Activated CD4-positive, alpha-beta T cell treated with anti-CD3 and anti-CD28 coated beads, Interleukin-2, amount 50 U/mL, for 48 hours (primary cell): ENCODE measurements at regions not wholly inside any gene's neighbourhood (a gene's known extent, or its start where the extent isn't known, plus 50 kb on each side); places are given as distances from the start of the nearest gene placed in this dataset.
"Not testable (repeated sequence)": the region's sequence is repeated elsewhere in the genome, so short reads cannot be mapped to it uniquely, and the experiment has no call there.

Experiments used
- DNase-seq, 2 experiments: peaks; one replicate each; pipeline ENCODE4 v3.0.0-alpha.2; 2020

DNA sequence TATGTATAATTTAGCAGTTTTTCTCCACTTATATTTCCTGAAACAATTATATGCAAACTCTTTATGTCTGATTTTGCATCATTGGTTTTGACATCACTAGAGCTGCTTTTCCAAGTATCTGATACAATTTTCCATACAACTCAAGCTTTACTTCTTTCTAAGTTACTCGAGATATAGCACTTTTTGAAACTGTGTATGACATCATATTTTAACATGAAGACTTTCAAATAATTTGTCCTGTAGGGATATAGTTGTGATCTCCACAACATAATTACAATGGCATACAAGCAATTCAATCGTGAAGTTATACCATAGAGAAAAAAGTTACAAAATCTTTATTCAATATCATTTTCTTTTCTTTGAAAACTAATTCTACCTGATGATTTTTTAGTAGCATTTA lies 173.0 kb downstream of the LEPR start:
- DNase-seq, result no peak

- DNase-seq, result no peak
Observed at GRCh38 chr1:65595724-65596123, 175.3 kb downstream of the LEPR start.

DNA sequence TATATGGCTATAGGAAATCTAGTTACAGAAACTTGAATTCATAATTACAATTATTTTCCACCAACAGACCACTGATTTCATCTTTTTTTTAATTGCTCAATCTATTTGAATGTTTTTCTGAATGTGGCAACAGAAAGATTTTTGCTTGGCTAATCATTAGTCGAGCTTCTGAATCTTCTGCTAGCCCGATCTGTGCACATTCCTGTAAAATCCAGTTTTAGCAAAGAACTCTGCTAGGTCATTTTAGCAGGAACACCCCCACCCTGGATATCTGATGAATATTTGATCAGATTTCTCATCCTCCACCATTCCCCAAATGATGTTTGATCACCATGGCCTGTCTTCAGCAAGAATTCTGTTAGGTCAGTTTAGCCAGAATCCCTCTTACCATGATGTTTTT lies 176.3 kb downstream of the LEPR start:
- no peak for DNase-seq

GRCh38 chr1:65605621-65606020 lies 185.2 kb downstream of the LEPR start:
- no peak for DNase-seq

DNA sequence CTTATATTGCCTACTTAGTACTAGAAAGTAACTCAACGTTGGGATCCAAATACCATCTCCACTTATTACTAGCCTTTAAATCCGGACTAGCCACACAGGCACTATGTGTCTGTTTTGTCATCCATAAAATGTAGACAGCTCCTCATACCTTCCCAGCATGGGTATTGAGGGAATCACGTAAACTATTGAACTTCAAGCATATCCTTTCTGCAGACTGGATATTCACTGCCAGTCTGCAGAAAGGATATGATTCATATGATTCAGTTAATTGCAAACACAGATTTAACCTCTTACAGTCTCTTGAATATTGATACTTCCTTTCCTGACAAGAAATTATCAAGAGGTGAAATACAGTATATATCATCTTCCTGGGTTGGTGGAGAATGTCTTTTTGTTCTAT lies 186.0 kb downstream of the LEPR start:
- no peak for DNase-seq

DNA sequence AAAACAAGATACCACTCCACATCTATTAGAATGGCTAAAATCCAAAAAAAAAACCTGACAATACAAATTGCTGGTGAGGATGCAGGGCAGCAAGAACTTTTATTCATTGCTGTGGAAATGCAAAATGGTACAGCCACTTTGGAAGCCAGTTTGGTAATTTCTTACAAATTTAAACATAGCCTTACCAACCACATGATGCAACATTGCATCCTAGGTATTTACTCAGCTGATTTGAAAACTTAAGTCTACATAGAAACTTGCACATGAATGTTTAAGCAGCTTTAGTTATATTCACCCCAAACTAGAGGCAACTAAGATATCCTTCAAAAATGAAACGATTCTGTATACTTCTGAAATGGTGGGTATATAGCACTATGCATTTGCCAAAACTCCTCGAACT lies 178.8 kb upstream of the PDE4B start:
- DNase-seq, result no peak

GRCh38 chr1:65615859-65616258 lies 176.8 kb upstream of the PDE4B start:
- DNase-seq, result no peak

DNA sequence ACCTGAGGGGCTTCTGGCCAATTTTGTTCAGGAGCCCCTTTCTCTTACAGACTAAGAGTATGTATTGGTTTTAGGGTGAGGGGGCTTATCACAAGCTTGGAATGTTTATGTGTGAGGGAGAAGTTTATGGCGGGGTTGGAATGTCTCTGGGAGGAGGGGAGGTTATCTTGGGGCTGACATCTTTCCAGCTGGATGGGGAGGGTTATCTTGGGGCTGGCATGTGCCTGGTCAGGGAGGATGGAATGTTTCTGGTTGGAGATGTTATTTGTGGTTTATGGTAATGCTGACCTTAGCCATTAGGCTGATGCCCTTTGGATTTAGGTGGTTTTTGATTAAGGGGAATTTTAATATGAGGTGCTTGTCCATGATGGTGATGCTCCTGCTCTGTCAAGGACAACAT lies 171.0 kb upstream of the PDE4B start:
- DNase-seq, result not testable (repeated sequence)

DNA sequence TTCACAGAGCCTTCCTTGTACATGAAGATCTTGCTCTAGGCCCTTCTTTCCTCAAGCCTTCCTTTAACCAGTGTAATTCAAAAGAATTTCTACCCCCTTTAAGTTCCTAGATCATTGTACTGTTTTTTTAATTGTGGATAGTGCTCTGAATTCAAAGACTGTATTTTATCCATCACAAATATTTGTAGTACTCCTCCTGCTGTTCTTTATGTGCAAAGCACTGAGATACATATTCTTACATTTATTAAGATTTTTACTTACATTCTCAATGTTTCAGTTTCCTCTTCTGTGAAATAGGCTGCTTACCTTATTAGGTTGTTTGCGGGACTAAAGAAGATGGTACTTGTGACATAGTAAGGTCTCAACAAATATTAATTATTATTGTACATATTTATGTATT lies 168.8 kb upstream of the PDE4B start:
- DNase-seq, result no peak

DNA sequence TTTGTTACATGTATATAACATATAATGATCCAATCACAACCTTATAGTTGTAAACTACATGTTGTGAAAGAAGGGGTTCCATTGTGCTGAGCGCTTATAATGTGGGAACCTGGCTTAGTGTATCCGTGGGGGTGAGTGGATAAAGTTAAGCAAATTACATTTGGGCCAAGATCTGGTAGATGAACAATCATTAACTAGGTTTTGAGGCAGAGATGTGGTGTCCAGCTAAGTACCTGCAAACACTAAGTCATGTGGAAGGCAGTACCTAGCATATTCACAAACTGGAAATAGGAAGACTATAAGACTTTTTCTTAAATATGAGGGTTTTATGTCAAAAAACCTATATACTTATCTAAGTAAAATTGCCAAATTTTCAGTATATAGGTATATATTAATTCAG lies 167.2 kb upstream of the PDE4B start:
- no peak for DNase-seq

- DNase-seq, result no peak
Observed at GRCh38 chr1:65626003-65626402, 166.7 kb upstream of the PDE4B start.

- no peak for DNase-seq
Observed at GRCh38 chr1:65629788-65630187, 162.9 kb upstream of the PDE4B start.

- DNase-seq, result no peak
Observed at GRCh38 chr1:65630855-65631254, 161.8 kb upstream of the PDE4B start.

DNA sequence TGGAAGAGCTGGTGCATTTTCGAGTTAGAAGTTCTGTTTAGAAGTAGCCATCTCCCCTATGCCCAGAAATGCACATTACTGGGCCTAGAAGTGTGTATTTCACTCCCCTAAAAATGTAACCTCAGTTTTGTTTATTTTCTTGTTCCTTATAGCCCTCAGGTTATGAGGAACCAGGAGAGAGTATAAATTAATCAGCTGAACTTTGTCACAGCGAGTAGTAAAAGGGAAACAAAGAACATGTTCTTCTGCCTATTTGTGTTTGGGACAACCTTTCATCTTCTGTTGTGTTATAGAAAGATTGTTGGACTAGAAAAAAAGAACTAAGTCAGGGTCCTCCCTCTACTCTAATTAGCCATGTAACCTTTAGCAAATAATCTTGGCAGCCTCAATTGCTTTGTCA lies 160.5 kb upstream of the PDE4B start:
- DNase-seq, result no peak

DNA sequence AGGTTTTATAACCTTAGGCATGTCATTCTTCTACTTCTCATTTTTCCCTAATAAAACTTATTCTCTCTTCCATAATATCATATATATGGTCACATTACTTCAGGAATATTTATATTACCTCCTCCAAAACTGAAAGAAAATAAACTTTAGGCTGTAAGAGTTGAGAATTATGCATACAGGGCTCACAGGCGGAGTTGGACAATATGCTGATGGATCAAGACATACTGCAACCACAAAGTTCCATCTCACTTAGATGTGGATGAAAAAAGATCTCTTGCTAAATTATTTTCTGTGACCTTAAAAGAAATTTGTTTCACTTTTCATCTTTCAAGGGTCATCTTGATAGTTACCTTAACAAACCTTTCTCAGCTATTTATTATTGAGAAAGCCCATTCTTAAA lies 152.6 kb upstream of the PDE4B start:
- no peak for DNase-seq

- DNase-seq, result not testable (repeated sequence)
Observed at GRCh38 chr1:65649185-65649584, 143.5 kb upstream of the PDE4B start.

DNA sequence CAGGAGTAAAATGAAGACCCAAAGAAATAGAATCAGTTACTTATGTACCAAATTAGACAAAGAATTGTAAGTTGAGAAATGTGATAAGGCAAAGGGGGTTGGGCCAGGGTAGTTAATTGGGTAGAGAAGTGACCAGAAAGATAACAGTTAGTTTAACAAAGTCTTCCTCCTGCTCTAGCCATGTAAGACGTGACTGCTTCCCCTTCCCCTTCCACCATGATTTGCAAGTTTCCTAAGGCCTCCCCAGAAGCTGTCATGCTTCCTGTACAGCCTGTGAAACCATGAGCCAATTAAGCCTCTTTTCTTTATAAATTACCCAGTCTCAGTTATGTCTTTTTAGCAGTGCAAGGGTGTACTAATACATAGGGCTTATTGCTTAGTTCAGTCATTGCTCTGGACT lies 142.0 kb upstream of the PDE4B start:
- DNase-seq, result no peak

- DNase-seq, result not testable (repeated sequence)
Observed at GRCh38 chr1:65654526-65654925, 138.2 kb upstream of the PDE4B start.

GRCh38 chr1:65657609-65658008 lies 135.1 kb upstream of the PDE4B start:
- DNase-seq, result not testable (repeated sequence)

DNA sequence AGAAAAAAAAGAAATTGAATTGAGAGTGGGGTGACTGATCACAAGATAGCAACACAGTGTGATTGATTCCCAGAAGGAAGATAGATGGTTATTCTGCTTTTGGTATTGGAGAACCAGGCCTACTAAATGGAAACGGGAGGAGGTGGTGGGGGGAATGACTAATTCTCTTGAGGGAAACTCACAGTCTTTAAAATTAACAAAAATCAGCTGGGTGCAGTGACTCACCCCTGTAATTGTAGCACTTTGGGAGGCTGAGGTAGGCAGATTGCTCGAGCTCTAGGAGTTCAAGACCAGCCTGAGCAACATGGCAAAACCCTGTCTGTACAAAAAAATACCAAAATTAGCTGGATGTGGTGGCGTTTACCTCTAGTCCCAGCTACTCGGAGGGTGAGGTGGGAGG lies 134.6 kb upstream of the PDE4B start:
- DNase-seq, result no peak

- DNase-seq, result no peak
Observed at GRCh38 chr1:65668368-65668767, 124.3 kb upstream of the PDE4B start.

GRCh38 chr1:65670518-65670917 lies 122.2 kb upstream of the PDE4B start:
- no peak for DNase-seq

DNA sequence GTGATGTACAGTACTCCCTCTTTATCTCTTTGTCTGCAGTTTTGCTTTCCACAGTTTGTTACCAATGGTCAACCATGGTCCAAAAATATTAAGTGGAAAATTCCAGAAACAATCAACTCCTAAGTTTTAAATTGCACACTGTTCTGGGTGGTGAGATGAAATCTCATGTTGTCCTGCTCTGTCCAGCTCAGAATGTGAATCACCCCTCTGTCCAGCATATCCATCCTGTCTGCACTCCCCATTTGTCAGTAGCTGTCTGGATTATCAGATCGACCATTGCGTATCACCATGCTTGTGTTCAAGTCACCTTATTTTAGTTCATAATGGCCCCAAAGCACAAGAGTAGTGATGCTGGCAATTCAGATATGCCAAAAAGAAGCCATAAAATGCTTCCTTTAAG lies 118.2 kb upstream of the PDE4B start:
- no peak for DNase-seq

DNA sequence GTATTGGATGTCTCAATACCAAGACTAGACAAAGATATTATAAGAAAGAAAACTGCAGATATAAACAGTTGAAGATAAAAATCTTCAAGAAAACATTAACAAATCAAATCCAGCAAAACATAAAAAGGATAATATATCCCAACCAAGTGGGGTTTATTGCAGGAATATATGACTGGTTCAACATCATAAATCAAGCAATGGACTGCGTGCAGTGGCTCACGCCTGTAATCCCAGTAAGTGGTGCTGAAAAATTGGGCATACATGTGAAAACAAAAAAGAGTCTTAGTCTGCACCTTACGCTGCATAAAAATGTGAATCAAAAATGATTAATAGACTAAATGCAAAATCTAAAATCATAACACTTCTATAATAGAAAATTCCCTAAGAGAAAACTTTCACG lies 112.9 kb upstream of the PDE4B start:
- DNase-seq, result no peak

DNA sequence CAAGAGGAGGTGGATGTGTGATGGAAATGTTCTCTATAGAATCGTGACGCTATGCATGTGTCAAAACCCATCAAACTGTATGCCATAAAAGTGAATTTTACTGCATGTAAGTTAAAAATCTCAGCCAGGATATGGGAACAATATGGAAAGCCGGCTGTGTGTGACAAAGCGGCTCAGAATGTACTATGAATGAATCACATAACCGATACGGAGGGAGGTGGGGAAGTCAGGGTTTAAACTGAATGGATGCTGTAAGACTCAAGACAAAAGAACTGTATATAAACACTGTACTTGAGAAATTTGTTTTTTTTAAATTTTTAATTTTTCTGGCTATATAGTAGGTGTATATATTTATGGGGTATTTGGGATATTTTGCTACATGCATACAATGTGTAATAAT lies 111.6 kb upstream of the PDE4B start:
- DNase-seq, result no peak
